Effector memory CD4-positive, alpha-beta T cell (primary cell): ENCODE measurements at regions not wholly inside any gene's neighbourhood (a gene's known extent, or its start where the extent isn't known, plus 50 kb on each side); places are given as distances from the start of the nearest gene placed in this dataset.

ENCODE experiments used
- DNase-seq, 3 donors: peaks; one replicate each; pipeline ENCODE4 v3.0.0-alpha.2; 2020
- H3K27ac ChIP-seq: 2 replicates; pipeline ENCODE4 v1.7.0; 2013; ENCODE audit warnings: mild to moderate bottlenecking, low read length, moderate library complexity; ENCODE audit not compliant: insufficient read depth, poor library complexity, severe bottlenecking
- H3K27me3 ChIP-seq: replicated peaks from 2 replicates; pipeline ENCODE4 v1.7.0; 2013; ENCODE audit warnings: mild to moderate bottlenecking, low read length; ENCODE audit not compliant: insufficient read depth, control insufficient read depth, poor library complexity, severe bottlenecking
- H3K36me3 ChIP-seq: 2 replicates; pipeline ENCODE4 v1.7.0; 2013; ENCODE audit warnings: mild to moderate bottlenecking, low read length, moderate library complexity; ENCODE audit not compliant: control insufficient read depth, insufficient read depth
- H3K4me1 ChIP-seq: 2 replicates; pipeline ENCODE4 v1.7.0; 2013; ENCODE audit warnings: low read length, mild to moderate bottlenecking; ENCODE audit not compliant: control insufficient read depth, insufficient read depth, poor library complexity, severe bottlenecking
- H3K4me3 ChIP-seq: 2 replicates; pipeline ENCODE4 v1.7.0; 2013; ENCODE audit warnings: low read length, low read depth, mild to moderate bottlenecking; ENCODE audit not compliant: insufficient read depth, poor library complexity, severe bottlenecking
- H3K9me3 ChIP-seq: 2 replicates; pipeline ENCODE4 v1.7.0; 2013; ENCODE audit warnings: mild to moderate bottlenecking, low read length, moderate library complexity; ENCODE audit not compliant: control insufficient read depth

DNA sequence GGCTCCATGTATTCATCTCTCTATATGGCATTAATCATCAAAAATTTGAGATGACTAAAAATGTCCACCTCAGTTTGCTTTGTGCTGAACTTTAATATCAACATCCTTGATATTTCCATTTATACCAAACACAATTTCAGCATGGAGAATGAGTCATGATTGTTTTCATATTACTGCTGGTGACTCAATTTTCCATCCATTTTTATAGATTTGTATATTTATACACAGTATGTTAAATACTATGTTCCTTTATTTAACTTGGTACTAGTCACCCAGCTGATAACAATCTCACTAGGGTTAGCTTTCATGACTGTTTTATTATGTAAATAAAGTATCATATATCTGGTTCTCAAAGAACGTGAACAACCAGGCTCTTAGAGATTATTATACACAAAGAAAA, 1255.1 kb downstream of the SLITRK1 start:
- Histone ChIP-seq H3K27ac (no peak overlapping the region), H3K27me3 (no peaks in the 10 kb centered on the region), H3K9me3 (no peaks in the 10 kb centered on the region), H3K4me3 (no peak overlapping the region), H3K4me1 (no peaks in the 10 kb centered on the region), H3K36me3 (no peaks in the 10 kb centered on the region)
- DNase-seq: no peak

GRCh38 chr13:82625717-82626116, 1256.6 kb downstream of the SLITRK1 start:
- Histone ChIP-seq H3K27me3 (no peaks in the 10 kb centered on the region), H3K9me3 (no peaks in the 10 kb centered on the region), H3K4me3 (no peak overlapping the region), H3K27ac (no peak overlapping the region), H3K36me3 (no peaks in the 10 kb centered on the region), H3K4me1 (no peaks in the 10 kb centered on the region)
- DNase-seq: no peak

GRCh38 chr13:82615043-82615442, 1267.2 kb downstream of the SLITRK1 start:
- Histone ChIP-seq H3K9me3 (no peaks in the 10 kb centered on the region), H3K36me3 (no peaks in the 10 kb centered on the region), H3K27ac (no peak overlapping the region), H3K4me3 (no peak overlapping the region), H3K4me1 (no peaks in the 10 kb centered on the region), H3K27me3 (no peaks in the 10 kb centered on the region)
- DNase-seq: no peak

- Histone ChIP-seq H3K9me3 (no peaks in the 10 kb centered on the region), H3K27ac (no peak overlapping the region), H3K27me3 (no peaks in the 10 kb centered on the region), H3K4me1 (no peaks in the 10 kb centered on the region), H3K36me3 (no peaks in the 10 kb centered on the region), H3K4me3 (no peak overlapping the region)
- no peak for DNase-seq
Observed at GRCh38 chr13:82614086-82614485, 1268.2 kb downstream of the SLITRK1 start.

- Histone ChIP-seq H3K9me3 (no peaks in the 10 kb centered on the region), H3K27me3 (no peaks in the 10 kb centered on the region), H3K4me3 (no peak overlapping the region), H3K36me3 (no peaks in the 10 kb centered on the region), H3K27ac (no peak overlapping the region), H3K4me1 (no peaks in the 10 kb centered on the region)
- no peak for DNase-seq
Observed at GRCh38 chr13:82606008-82606407, 1276.3 kb downstream of the SLITRK1 start.

GRCh38 chr13:82597747-82598146, 1284.5 kb downstream of the SLITRK1 start:
- Histone ChIP-seq H3K4me3 (no peak overlapping the region), H3K27ac (no peak overlapping the region), H3K36me3 (no peaks in the 10 kb centered on the region), H3K4me1 (no peaks in the 10 kb centered on the region), H3K9me3 (no peaks in the 10 kb centered on the region), H3K27me3 (no peaks in the 10 kb centered on the region)
- DNase-seq: no peak

DNA sequence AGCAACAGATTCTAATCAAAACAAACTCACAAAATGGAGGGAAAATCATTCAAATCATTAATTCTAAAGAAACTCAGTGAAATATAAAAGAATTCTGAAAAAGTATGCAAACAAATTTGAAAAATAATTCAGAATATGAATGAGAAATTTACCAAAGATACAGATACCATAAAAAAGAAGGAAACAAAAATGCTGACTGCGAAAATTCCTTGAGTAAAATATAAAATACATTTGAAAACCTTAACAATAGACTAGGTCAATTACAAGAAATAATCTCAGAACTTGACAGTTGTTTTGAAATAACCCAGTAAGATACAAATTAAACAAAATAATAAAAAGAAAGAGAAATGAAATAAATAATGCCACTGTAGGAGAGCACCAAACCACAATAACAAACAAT, 1289.0 kb downstream of the SLITRK1 start:
- Histone ChIP-seq H3K9me3 (no peaks in the 10 kb centered on the region), H3K4me1 (no peaks in the 10 kb centered on the region), H3K27me3 (no peaks in the 10 kb centered on the region), H3K27ac (no peak overlapping the region), H3K36me3 (no peaks in the 10 kb centered on the region), H3K4me3 (no peak overlapping the region)
- no peak for DNase-seq

GRCh38 chr13:82571653-82572052, 1310.6 kb downstream of the SLITRK1 start:
- no peak overlapping the region for H3K27ac ChIP-seq
- no peaks in the 10 kb centered on the region for H3K9me3 ChIP-seq
- no peaks in the 10 kb centered on the region for H3K36me3 ChIP-seq
- no peaks in the 10 kb centered on the region for H3K27me3 ChIP-seq
- no peaks in the 10 kb centered on the region for H3K4me1 ChIP-seq
- H3K4me3 ChIP-seq: no peak overlapping the region
- no peak for DNase-seq

DNA sequence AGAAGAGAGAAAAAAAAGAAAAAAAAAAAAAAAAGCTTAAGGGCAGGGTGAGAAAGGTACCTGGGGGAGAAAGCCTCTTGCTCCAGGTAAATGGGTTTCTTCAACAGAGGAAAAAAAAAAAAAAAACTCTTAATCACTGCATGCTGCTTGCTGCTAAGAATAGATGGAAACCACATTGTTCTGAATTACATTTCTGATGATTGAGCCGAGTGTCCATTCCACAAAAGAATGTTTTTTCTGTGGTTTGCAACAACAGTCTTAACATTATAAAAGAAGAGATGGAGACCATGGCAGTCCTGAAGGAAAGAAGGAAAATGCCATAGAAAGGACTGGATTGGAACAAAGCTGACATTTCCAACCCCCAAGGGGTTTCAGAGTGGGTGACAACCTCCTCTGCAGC, 1312.7 kb downstream of the SLITRK1 start:
- no peaks in the 10 kb centered on the region for H3K36me3 ChIP-seq
- no peak overlapping the region for H3K4me3 ChIP-seq
- no peaks in the 10 kb centered on the region for H3K9me3 ChIP-seq
- no peaks in the 10 kb centered on the region for H3K27me3 ChIP-seq
- no peaks in the 10 kb centered on the region for H3K4me1 ChIP-seq
- H3K27ac ChIP-seq: no peak overlapping the region
- no peak for DNase-seq

DNA sequence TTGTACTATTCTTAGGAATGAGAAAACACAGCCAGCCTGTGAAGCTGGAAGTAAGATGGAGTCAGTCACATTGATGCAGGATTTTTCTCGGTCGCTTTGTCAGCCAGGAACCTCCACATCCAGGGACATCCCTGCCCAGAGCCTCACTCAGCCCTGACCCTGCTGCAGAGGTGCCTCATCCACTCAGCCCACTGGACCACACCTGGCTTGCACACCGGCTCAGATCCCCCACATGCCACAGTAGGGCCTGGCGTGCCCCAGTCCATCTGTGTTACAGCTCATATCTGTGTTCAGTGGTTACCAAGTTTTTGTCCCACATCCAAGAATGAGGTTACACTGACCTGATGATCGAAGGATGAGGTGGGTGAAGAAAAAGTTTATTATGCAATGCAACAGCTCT, 1315.4 kb downstream of the SLITRK1 start:
- H3K9me3 ChIP-seq: no peaks in the 10 kb centered on the region
- no peaks in the 10 kb centered on the region for H3K4me1 ChIP-seq
- H3K27me3 ChIP-seq: no peaks in the 10 kb centered on the region
- no peak for DNase-seq
- H3K36me3 ChIP-seq: no peaks in the 10 kb centered on the region
- H3K4me3 ChIP-seq: no peak overlapping the region
- no peak overlapping the region for H3K27ac ChIP-seq

GRCh38 chr13:82565201-82565600, 1317.1 kb downstream of the SLITRK1 start:
- DNase-seq: no peak
- H3K4me3 ChIP-seq: no peak overlapping the region
- H3K27me3 ChIP-seq: no peaks in the 10 kb centered on the region
- no peaks in the 10 kb centered on the region for H3K9me3 ChIP-seq
- no peak overlapping the region for H3K27ac ChIP-seq
- H3K4me1 ChIP-seq: no peaks in the 10 kb centered on the region
- no peaks in the 10 kb centered on the region for H3K36me3 ChIP-seq
